ENCODE measurements at regions not wholly inside any gene's neighbourhood (a gene's known extent, or its start where the extent isn't known, plus 50 kb on each side); places are given as distances from the start of the nearest gene placed in this dataset.
A peak's percentile ranks its signal among the peaks of the same experiment; 100 is the strongest.

GRCh38 chr12:46462641-46463355, 90.2 kb upstream of the SLC38A2 start:
- TF ChIP-seq, protein P1, sequence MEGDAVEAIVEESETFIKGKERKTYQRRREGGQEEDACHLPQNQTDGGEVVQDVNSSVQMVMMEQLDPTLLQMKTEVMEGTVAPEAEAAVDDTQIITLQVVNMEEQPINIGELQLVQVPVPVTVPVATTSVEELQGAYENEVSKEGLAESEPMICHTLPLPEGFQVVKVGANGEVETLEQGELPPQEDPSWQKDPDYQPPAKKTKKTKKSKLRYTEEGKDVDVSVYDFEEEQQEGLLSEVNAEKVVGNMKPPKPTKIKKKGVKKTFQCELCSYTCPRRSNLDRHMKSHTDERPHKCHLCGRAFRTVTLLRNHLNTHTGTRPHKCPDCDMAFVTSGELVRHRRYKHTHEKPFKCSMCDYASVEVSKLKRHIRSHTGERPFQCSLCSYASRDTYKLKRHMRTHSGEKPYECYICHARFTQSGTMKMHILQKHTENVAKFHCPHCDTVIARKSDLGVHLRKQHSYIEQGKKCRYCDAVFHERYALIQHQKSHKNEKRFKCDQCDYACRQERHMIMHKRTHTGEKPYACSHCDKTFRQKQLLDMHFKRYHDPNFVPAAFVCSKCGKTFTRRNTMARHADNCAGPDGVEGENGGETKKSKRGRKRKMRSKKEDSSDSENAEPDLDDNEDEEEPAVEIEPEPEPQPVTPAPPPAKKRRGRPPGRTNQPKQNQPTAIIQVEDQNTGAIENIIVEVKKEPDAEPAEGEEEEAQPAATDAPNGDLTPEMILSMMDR (IDR thresholded peaks at IDR 0.05) = no peak
- H3K27me3 Mint-ChIP-seq (ENCODE audit: low read depth) = no peaks in the 10 kb centered on the region
- peaks cover 2% of the 10 kb centered on the region for H3K36me3 Mint-ChIP-seq (ENCODE audit: low read depth)
- peaks cover 49% of the 10 kb centered on the region for H3K4me1 Mint-ChIP-seq (ENCODE audit: low read depth)
- H3K9me3 Mint-ChIP-seq (ENCODE audit: low read depth) = no peaks in the 10 kb centered on the region
- no peak overlapping the region for H3K4me3 Mint-ChIP-seq (ENCODE audit: unreplicated experiment)
- DNase-seq (ENCODE audit: low spot score) = no peak
- H3K27ac Mint-ChIP-seq (ENCODE audit: unreplicated experiment) = peak overlapping the region; percentile 17

- Mint-ChIP-seq H3K36me3 (ENCODE audit: low read depth) (peaks cover 2% of the 10 kb centered on the region), H3K9me3 (ENCODE audit: low read depth) (no peaks in the 10 kb centered on the region), H3K27ac (ENCODE audit: unreplicated experiment) (peak overlapping the region; percentile 74), H3K27me3 (ENCODE audit: low read depth) (no peaks in the 10 kb centered on the region), H3K4me3 (ENCODE audit: unreplicated experiment) (no peak overlapping the region), H3K4me1 (ENCODE audit: low read depth) (peaks cover 47% of the 10 kb centered on the region)
- no peak for DNase-seq (ENCODE audit: low spot score)
- TF ChIP-seq, protein P1 (IDR thresholded peaks at IDR 0.05) = no peak
Measured at GRCh38 chr12:46461907-46462640, 89.5 kb upstream of the SLC38A2 start.

DNA sequence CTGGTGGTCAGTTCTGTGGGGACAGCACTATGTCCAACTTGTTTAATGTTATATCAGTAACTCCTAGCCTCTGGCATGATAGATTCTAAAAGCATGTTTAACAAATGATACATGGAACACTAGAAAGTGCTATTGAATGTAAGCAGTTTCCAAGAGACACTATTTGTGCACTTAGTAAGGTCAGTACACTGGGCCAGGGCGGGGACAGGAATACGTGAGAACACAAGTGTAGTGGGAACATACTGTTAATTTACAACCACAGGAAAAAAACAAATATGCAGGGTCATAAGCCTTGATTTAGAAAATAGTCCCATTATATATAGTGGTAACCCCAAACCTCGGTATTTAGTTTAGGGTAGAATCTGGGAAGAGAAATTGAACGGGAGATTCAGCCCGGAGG, 88.9 kb upstream of the SLC38A2 start:
- peak overlapping the region; percentile 74 for H3K27ac Mint-ChIP-seq (ENCODE audit: unreplicated experiment)
- H3K4me3 Mint-ChIP-seq (ENCODE audit: unreplicated experiment) = no peak overlapping the region
- H3K9me3 Mint-ChIP-seq (ENCODE audit: low read depth) = no peaks in the 10 kb centered on the region
- no peaks in the 10 kb centered on the region for H3K27me3 Mint-ChIP-seq (ENCODE audit: low read depth)
- TF ChIP-seq, protein P1 (IDR thresholded peaks at IDR 0.05) = no peak
- H3K4me1 Mint-ChIP-seq (ENCODE audit: low read depth) = peaks cover 53% of the 10 kb centered on the region
- H3K36me3 Mint-ChIP-seq (ENCODE audit: low read depth) = peaks cover 2% of the 10 kb centered on the region
- DNase-seq (ENCODE audit: low spot score) = no peak

DNA sequence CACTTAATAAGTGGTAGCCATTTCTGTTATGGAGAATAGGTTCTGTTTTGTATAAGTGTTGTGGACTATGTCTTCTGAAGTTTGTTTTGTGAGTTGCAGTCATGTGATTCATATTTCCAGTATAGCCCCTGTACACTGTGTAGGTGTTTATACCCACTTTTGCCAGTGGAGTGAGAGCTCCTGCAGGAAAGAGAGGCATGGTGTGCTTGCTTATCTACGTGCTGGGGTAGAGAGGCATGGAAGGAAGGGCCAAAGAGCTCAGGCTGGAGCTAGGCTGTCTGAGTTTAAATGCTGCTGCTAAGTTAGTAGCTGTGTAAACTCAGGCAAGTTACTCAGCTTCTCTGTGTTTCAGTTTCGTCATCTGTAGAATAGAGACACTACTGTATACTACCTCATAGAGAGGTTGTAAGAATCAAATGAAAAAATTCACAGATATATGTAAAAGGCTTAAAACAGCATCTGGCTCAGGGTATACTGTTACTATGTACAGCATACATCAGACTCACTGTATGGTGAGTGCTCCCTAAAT, 88.2 kb upstream of the SLC38A2 start:
- TF ChIP-seq, protein P1 (IDR thresholded peaks at IDR 0.05) = no peak
- no peak overlapping the region for H3K4me3 Mint-ChIP-seq (ENCODE audit: unreplicated experiment)
- H3K4me1 Mint-ChIP-seq (ENCODE audit: low read depth) = peaks cover 60% of the 10 kb centered on the region
- H3K36me3 Mint-ChIP-seq (ENCODE audit: low read depth) = no peaks in the 10 kb centered on the region
- no peaks in the 10 kb centered on the region for H3K27me3 Mint-ChIP-seq (ENCODE audit: low read depth)
- DNase-seq (ENCODE audit: low spot score) = no peak
- no peak overlapping the region for H3K27ac Mint-ChIP-seq (ENCODE audit: unreplicated experiment)
- H3K9me3 Mint-ChIP-seq (ENCODE audit: low read depth) = no peaks in the 10 kb centered on the region

DNA sequence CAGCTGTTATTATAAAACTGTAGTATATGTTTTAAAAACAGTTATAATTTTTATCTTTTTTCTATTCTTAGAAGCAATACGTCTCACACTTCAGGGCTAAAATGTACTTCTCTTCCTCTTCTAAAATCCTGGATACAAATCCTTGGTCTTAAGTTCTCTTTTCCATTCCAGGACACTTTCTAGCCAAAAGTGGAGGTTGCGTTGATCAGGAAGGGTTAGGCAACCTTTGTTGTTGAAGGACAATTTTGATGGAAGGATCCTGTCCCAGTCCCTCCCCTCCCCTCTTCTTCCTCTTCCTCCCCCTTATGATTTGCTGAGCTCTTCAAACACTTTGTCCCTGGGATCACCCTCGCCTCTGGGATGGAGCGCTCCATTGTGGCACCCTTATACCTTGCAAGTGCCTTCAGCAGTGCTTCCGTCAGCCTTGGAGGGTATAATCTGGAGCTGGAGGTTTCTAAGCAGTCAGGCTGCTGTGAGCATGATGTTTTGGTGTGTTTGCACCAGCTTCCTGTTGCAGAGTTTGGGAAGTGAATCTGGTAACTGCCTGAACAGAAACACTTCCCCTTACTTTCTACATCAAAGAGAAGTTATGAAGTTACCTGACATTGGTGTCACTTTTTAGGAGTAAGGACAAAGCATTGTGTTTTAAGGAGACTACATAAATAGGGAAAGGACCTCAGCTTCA, 87.4 kb upstream of the SLC38A2 start:
- DNase-seq (ENCODE audit: low spot score) = no peak
- no peaks in the 10 kb centered on the region for H3K27me3 Mint-ChIP-seq (ENCODE audit: low read depth)
- no peak overlapping the region for H3K4me3 Mint-ChIP-seq (ENCODE audit: unreplicated experiment)
- TF ChIP-seq, protein P1 (IDR thresholded peaks at IDR 0.05) = no peak
- peak overlapping the region; percentile 42 for H3K27ac Mint-ChIP-seq (ENCODE audit: unreplicated experiment)
- peaks cover 1% of the 10 kb centered on the region for H3K36me3 Mint-ChIP-seq (ENCODE audit: low read depth)
- no peaks in the 10 kb centered on the region for H3K9me3 Mint-ChIP-seq (ENCODE audit: low read depth)
- peaks cover 60% of the 10 kb centered on the region for H3K4me1 Mint-ChIP-seq (ENCODE audit: low read depth)

Data from chondrocyte (in vitro differentiated cells).